Stimulated activated CD4-positive, alpha-beta T cell treated with anti-CD3 and anti-CD28 coated beads, Interleukin-4, amount 100 ng/mL, for 48 hours (primary cell): ENCODE measurements at regions not wholly inside any gene's neighbourhood (a gene's known extent, or its start where the extent isn't known, plus 50 kb on each side); places are given as distances from the start of the nearest gene placed in this dataset.

Experiments used
- DNase-seq, 2 donors: peaks; one replicate each; pipeline ENCODE4 v3.0.0-alpha.2; 2020; ENCODE audit warnings: low read depth in 2 of 2

DNA sequence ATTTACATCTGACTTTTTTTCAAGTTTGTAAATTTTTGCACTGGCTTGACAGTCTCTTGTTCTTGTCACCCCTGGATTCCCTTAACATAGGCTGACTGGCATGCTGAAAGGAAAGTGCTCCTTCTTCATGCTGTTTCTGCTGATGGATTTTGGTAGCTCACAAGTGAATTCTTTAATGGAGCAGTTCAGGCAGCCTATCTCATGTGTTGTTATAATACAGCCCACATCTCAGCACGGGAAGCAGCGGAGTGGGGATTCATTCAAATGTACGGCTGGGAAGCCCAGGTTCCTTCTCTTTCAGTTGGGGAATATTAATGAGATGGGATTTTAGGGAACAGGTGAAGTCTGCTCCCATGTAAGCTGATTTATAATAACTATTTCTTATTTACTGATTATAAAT is 142.8 kb downstream of the CD8B2 start:
- no peak for DNase-seq

DNA sequence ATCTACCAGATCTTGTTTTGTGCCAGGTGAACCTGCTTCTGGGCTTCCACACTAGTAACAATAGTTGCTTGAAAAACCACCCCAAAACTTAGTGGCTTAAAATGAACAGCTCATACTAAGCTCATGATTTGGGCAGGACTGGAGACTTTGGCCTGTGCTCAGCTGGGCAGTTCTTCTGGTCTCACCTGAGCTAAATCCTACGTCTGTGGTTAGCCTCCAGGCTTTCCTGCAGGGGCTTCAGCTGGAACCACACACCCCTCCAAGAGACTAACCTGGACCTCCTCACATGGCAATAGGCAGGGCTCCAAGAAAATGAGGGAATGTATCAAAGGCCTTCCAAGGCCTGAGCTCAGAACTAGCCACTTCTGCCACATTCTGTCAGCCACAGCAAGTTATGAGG is 144.1 kb downstream of the CD8B2 start:
- no peak for DNase-seq

GRCh38 chr2:106638043-106638442 is 150.9 kb downstream of the CD8B2 start:
- DNase-seq: no peak

- DNase-seq: no peak
Observed at GRCh38 chr2:106638580-106638979, 151.4 kb downstream of the CD8B2 start.

DNA sequence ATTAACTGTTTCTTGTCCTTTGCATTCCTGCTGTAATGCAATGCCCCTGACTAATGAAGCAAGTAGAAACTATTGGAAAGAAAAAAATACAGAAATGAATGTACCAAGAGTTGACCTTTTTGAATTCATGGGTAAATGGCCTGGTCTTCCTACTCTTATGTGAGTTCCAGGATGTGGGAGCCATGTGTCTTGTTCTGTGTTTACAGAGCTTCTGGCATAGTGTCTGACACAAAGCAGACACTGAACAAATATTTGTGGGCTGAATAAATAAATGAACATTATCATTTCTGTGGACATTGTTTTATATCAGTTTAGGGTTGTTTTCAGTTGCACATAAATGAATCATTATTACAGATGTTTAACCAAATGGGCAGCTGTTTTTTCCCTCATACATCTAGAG is 155.5 kb downstream of the CD8B2 start:
- DNase-seq: no peak

DNA sequence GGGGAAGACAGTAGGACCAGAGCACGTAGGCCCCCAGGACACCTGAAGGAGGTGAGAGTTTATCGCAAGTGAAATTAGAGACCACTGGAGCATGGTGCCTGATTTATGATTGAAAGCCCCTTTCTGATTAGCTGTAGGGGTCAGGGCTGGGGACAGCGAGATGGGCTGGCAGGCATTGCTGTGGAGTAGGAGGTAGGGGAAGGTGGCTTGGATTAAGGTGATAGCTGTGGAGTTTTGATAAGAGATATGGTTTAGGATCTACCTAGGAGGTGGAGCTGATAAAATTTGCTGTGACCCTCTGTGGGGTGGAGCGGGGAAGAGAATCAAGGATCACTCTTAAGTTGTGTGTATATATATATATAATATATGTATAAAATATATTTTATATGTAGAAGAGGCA is 157.5 kb downstream of the CD8B2 start:
- DNase-seq: no peak

DNA sequence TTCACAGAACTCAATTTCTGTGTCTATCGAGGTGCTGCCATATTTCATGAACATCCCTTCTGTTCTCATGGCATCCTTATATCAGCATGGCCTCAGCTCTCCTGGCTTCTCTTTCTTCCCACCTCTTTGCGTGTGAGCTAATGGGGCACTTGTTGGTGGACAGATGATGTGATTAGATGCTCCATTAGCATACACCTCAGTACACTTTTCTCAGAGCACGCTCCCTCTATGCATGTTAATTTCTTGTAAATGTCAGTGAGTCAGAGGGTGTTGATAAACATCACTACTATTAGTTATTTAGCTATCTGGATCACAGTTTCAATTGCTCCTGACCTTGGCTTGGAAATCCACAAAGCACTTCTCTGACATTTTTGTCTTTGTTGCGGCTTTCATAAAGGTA is 159.4 kb downstream of the CD8B2 start:
- no peak for DNase-seq

GRCh38 chr2:106649306-106649705 is 162.1 kb downstream of the CD8B2 start:
- no peak for DNase-seq

DNA sequence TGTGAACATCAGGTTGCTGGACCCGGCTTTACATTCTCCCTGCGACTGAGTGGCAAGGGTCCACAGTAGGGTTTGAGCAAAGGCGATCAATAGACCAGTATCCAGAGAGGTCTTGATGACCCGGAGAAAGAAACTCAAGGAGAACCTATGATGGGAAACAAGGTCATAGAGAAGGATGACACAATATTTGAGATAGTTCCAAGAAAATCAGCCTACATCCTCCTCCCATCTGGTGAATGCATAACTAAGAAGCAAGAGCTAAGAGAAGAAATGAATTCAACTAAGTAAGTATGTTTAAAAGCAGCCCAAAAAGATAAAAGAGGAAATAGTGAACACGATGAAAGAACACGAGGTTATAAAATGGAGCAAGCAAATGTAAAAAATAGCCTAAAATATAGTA is 166.3 kb downstream of the CD8B2 start:
- DNase-seq: no peak

DNA sequence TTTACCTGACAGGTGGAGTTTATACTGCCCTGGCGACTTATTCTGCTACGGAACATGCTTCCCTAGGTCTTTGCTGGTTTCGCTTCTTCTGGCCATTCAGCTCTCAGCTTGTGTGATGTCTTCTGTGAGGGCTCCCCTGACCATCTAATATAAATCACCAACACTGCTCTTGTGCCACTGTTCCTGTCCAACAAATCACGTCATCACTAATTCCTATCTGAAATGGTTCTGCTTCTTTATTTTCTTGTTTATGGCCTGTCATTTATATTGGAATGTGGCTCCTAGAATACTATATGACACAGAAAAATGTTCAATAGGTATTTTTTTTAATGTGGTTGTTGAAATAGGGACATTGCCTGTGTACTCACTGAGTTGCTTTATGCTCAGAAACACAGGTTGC is 171.5 kb downstream of the CD8B2 start:
- DNase-seq: no peak

DNA sequence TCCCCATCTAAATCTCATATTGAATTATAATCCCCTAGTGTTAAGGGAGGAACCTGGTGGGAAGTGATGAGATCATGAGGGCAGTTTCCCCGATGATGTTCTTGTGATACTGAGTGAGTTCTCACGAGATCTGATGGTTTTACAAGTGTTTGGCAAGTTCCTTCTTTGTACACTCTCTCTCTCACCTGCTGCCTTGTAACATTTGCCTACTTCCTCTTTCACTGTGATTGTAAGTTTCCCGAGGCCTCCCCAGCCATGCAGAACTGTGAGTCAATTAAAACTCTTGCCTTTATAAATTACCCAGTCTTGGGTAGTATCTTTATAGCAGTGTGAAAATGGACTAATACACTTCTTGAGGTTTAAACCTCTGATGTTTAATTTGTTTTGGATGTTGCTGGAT is 177.5 kb downstream of the CD8B2 start:
- DNase-seq: no peak

DNA sequence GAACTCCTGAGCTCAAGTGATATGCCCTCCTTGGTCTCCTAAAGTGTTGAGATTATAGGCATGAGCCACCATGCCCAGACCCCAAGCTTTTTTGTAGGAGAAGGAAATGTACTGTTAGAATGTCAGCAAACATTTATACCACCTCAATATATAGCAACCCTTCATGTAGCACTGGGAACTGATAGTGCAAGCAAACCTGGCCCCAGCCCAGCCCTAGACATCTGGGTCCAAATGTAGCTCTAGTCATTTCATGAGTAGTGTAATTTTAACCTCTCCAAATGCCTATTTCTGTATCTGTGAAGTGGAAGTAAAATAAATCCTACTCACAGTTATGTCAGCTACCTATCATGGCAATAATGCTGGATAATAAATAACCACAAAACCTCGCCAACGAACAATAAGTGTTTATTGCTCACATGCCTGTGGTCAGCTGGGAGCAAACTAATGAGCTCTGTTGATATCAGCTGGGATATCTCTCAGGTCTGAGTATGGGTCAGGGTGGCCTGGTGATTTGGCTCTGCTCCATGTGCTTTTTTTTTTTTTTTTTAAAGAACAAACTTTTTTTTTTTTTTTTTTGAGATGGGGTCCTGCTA is 180.4 kb downstream of the CD8B2 start:
- DNase-seq: no peak

DNA sequence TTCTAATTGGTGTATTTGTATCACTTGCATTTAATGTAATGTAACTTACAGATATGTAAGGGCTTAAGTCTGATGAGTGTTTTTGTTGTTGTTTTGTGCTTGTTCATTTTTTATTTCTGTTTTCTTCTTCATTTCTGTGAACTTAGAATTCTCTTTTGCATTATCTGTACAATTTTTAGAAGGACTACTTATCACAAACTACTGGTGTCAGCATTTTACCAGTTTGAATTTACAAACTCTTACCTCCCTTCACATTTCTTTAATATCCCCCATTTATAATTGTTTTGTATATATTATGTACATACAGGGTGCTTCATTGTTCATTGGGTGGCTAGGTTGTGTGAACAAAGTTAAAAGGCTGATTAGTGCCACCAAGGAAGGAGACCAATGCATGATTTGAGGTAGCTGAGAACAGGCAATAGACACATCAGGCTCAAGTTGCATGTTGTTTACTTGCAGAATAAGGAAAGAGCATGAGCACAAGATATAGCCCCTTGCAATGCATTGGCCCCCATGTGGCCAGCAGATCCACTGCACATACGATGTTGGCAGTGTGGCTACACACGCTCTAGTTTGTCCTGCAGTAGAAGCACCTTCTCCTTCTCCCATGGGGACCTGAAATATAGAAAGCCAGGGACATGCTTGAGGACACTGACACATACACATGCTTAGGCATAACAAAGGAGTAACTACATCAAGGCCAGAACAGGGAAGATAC is 198.2 kb downstream of the CD8B2 start:
- DNase-seq: no peak

DNA sequence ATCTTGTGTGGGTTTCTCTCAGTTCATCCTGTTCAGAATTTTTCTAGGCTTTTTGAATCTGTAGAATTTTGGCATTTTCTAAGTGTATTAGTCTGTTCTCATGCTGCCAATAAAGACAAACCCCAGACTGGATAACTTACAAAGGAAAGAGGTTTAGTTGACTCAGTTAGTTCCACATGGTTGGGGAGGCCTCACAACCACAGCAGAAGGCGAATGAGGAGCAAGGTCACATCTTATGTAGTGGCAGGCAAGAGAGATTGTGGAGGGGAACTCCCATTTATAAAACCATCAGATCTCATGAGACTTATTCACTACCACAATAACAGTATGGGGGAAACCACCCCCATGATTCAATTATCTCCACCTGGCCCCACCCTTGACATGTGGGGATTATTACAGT is 199.2 kb downstream of the ST6GAL2 start:
- no peak for DNase-seq

- DNase-seq: no peak
Observed at GRCh38 chr2:106694964-106695470, 190.9 kb downstream of the ST6GAL2 start.

DNA sequence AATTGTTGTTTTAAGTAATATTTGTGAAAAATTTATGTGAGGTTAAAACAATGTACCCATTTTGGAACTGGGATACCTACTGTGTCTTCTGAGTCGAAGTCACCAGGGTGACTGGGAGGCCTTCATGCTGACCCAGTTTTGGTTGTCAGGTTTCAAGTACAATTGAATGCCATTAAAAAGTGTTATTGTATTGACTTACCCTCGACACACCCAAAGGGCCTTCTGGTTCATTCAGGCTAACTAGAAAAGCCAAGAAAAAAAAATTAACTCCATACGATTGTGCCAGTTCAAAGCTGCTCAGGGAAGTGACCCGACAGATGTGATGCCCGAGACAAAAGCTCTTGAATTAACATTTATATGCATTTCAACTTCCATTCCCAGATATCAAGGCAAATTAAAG is 190.0 kb downstream of the ST6GAL2 start:
- DNase-seq: no peak

DNA sequence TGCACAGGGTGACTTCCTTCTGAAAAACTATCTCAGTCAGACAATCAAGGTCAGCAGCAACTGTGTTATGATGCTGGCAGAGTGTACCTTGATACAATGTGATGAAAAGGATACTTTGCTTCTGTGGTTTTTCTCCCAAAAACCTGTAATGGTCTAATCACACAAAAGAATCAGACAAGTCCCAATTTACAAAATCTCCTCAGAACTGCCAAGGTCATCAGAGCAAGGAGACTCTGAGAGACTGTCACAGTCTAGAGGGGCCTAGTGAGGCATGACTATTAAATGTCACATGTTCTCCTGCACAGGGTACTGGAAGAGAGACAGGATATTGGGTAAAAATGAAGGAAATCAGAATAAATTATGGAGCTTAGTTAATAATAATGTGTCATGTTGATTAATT is 185.4 kb downstream of the ST6GAL2 start:
- no peak for DNase-seq

GRCh38 chr2:106701203-106702022 is 184.6 kb downstream of the ST6GAL2 start:
- DNase-seq: no peak

GRCh38 chr2:106703161-106703560 is 182.8 kb downstream of the ST6GAL2 start:
- DNase-seq: no peak

DNA sequence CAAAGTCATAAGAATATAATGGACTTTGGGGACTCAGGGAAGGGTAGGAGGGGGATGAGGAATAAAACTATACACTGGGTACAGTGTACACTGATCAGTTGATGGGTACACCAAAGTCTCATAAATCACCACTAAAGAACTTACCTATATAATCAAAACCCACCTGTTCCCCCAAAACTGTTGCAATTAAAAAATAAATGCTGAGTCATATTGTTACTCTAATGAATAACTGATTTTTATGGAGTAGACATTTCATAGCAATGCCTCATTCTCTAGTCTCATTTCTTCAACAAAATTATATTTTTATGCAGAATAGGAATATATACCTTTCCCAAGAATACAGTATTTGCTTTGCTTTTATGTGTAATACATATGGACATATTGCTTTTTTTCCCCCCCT is 181.2 kb downstream of the ST6GAL2 start:
- no peak for DNase-seq

DNA sequence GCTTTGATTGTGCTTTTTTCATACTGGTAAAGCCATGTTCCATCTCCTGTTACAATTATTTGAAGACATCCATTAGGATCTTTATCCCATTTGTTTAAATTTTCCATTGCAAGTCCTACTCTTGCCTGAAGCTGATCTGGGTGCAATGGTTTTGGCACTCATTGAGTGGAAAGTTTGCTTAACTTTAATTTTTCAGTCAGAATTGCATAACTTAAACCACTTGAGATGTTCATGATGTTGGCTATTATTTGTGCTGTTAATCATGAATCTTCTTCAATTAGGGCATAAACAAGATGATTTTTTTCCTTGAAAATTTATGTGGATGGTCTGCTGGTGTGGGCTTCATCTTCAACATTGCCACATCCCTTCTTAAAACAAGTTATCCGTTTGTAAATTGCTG is 180.1 kb downstream of the ST6GAL2 start:
- no peak for DNase-seq

- no peak for DNase-seq
Observed at GRCh38 chr2:106706283-106706682, 179.7 kb downstream of the ST6GAL2 start.

GRCh38 chr2:106708209-106708608 is 177.8 kb downstream of the ST6GAL2 start:
- DNase-seq: no peak
